DOHH2 (cell line): ENCODE measurements at regions not wholly inside any gene's neighbourhood (a gene's known extent, or its start where the extent isn't known, plus 50 kb on each side); places are given as distances from the start of the nearest gene placed in this dataset.

ENCODE experiments used
- EZH2phosphoT487 ChIP-seq: fragments of 200-600 bp; sonication (generic); IDR thresholded peaks from 2 replicates; pipeline ENCODE4 v1.6.1; 2017; ENCODE audit warnings: borderline replicate concordance, mild to moderate bottlenecking, antibody characterized with exemption, low read length, moderate library complexity, mixed read lengths
- TF ChIP-seq, protein P1 (sequence below): fragments of 200-600 bp; sonication (generic); IDR thresholded peaks from one replicate; pipeline ENCODE4 v1.5.1; 2014; ENCODE audit warnings: antibody characterized with exemption, mild to moderate bottlenecking, low read depth, low read length; ENCODE audit not compliant: poor library complexity, severe bottlenecking

- TF ChIP-seq, protein P1, sequence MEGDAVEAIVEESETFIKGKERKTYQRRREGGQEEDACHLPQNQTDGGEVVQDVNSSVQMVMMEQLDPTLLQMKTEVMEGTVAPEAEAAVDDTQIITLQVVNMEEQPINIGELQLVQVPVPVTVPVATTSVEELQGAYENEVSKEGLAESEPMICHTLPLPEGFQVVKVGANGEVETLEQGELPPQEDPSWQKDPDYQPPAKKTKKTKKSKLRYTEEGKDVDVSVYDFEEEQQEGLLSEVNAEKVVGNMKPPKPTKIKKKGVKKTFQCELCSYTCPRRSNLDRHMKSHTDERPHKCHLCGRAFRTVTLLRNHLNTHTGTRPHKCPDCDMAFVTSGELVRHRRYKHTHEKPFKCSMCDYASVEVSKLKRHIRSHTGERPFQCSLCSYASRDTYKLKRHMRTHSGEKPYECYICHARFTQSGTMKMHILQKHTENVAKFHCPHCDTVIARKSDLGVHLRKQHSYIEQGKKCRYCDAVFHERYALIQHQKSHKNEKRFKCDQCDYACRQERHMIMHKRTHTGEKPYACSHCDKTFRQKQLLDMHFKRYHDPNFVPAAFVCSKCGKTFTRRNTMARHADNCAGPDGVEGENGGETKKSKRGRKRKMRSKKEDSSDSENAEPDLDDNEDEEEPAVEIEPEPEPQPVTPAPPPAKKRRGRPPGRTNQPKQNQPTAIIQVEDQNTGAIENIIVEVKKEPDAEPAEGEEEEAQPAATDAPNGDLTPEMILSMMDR: no peak
- TF ChIP-seq EZH2phosphoT487: no peak
Measured at GRCh38 chr3:6439824-6440223, 421.1 kb upstream of the GRM7 start.
